ENCODE measurements at regions not wholly inside any gene's neighbourhood (a gene's known extent, or its start where the extent isn't known, plus 50 kb on each side); places are given as distances from the start of the nearest gene placed in this dataset.
"Not testable (repeated sequence)": the region's sequence is repeated elsewhere in the genome, so short reads cannot be mapped to it uniquely, and the experiment has no call there.

GRCh38 chr10:25076506-25077177, 60.2 kb downstream of the THNSL1 start:
- DNase-seq, result no peak

GRCh38 chr10:25078658-25079431, 62.4 kb downstream of the THNSL1 start:
- DNase-seq, result no peak

DNA sequence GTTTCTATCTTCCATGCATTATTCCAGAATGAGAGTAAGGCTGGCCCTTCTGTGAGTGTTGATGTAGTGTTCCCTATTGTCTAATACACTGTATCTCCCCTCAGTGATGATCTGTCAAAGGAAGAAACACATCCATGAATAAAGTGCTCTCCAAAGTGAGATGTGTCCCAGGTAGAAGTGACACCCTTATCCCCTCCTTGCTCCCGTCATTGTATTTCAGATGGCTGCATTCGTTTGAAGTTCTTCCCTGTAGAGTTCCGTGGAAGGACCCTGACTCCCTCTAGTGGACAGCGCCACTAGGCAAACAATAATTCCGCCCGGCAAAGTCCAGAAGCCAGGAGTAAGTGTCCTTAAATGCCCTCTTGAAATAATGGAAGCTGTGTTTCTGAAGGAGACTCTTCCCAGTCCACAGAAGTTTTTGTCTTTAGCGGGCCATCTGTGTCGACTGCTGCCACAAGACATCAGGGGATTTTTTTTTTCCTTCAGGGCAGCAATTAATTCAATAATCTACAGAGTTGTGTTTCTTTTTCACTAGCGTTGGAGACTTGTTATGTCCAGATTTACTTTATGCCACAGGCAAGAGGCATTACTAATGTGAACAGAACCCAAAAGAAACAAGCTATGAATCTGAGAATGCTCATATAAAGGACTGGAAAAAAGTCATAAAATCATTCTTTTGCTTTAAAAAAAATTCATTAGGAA, 64.6 kb downstream of the THNSL1 start:
- peak; percentile 52 to 65 for DNase-seq

- no peak for DNase-seq
Observed at GRCh38 chr10:25082276-25083204, 66.1 kb downstream of the THNSL1 start.

DNA sequence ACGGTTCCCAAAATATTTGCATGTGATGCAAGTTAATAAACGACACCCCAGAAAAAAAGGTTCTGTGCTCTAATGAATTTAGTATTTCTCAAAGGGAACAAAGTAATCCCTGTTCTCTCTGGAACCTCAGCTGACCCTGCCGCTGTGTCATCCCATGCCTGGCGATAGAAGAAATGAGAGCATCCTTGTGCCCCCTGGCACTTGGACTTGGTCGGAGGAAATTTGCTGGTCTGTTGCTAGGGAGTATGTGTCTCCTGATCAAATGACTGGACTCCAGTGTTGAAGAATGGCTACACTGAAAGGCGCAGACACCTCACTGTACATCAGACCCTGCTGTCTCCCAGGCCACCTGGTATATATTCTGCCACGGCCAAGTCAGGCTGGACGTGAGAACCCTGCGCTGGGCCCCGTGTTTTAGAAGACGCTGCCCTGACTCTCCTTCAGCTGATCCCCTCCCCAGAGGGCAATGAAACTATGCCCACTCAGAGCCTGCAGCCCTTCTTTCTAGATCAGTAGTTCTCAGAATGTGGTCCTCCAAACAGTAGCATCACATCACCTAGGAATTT, 67.2 kb downstream of the THNSL1 start:
- no peak for DNase-seq

DNA sequence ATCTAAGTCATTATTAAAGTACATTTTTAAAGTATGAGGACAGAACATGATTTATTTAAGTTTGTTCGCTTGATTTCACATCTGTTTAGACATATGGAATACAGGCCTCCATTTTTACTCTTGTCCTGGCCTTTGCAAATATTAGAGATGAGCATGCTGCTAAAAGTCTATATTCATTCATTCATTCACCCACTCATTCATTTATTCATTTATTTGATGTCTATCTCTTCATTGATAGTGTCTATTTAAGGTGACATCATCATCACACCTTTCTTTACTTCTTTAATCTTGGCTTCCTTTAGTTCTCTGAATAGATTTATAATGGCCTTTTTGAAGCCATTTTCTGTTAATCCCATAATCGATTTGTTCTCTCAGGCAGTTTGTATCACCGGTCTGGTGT, 68.0 kb downstream of the THNSL1 start:
- no peak for DNase-seq

DNA sequence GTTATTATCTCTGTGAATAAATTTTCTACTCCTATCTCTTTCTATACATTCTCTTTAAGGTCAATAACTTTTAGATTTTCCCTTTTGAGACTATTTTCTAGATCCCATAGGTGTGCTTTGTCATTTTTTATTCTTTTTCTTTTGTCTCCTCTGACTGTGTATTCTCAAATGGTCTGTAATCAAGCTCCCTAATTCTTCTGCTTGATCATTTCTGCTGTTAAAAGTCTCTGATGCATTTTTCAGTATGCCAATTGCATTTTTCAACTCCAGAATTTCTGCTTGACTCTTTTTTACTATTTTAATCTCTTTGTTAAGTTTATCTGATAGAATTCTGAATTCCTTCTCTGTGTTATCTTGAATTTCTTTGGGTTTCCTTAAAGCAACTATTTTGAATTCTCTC, 78.2 kb downstream of the THNSL1 start:
- no peak for DNase-seq

- DNase-seq, result no peak
Observed at GRCh38 chr10:25097669-25098411, 77.0 kb upstream of the GPR158 start.

DNA sequence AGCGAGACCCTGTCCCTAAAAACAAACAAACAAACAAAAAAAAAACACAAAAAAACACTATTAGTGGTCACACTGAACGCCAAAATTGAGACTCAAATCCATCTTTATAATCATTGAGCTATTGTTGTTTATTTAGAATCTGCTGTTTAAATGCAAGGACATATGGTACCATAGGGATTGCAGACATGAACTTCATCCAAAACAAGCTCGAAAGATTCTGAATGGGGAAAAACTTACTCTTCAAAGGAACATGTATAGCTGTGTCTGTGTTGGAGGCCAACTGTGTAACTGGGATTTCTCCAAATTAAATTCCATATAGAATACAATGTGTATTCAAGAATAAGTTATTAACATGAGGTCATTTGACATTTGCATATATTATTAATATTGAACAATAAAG, 74.7 kb upstream of the GPR158 start:
- DNase-seq, result no peak

- no peak for DNase-seq
Observed at GRCh38 chr10:25101461-25102146, 73.2 kb upstream of the GPR158 start.

DNA sequence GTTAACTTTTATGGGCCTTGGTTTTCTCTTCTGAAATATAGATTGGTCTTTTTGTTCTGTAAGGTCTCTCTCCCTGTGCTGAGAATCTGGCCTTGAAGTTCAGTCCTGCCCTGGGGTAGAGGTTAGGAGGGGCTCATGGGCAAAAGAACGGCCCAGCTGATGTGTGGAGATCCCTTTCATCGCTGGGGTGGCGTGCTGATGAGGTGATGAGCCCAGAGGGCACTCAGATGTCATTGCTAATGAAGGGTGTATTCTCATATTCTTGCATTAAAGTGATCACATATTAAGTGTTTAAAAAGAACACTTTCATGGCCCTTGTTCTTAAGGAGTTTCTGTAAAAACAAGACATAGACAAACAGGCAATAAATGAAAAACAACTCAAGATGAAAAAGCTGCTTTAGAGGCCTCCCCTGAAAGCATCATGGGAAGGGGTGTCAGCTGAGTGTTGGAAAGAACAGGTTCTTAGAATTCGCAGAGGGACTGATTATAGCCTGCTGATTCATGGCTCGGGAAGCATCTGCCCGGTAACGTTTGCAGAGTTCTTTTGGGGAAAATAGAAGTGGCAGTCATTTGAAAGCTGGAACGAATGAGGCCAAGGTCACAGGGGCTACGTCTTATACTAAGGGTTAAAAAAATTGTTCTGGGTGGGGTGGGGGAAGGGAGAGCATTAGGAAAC, 72.5 kb upstream of the GPR158 start:
- DNase-seq, result no peak

- no peak for DNase-seq
Observed at GRCh38 chr10:25103703-25104102, 71.1 kb upstream of the GPR158 start.

DNA sequence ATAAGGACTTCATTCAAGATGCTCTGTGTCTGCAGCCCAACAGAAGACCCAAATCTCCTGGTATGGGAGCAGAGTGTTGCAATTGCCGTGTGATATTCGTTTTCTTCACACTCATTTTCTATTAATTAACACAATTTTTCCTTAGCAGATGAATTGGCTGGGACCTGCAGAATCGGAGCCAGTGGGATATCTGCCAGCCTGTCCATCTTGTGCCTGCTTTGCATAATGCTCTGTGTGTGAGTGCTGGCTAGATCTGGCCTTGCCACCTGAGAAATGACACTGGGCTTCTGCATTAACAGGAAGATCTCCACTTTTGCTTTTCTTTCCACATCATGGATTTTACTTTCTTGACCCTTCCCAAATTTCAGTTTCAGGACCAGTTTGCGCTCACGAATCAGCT, 70.4 kb upstream of the GPR158 start:
- no peak for DNase-seq

DNA sequence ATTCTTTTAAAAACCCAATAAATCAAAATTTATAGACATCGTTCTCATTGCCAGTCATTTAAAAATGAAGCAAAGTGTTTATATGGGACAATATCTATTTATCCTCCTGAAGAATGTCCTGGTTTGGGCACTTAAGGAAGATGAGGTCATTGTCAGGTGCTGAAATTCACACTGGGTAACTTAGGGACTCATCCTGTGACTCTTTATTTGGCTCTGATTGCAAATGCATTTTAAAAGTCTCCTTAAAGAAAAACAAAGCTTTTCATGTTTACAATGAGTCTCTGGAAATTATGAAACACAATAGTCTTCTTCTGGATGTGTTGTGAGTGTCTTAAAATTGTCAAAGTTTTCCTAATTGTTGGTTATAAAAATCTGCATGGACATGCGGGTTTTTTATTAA, 69.5 kb upstream of the GPR158 start:
- no peak for DNase-seq

- DNase-seq, result no peak
Observed at GRCh38 chr10:25105743-25106260, 69.0 kb upstream of the GPR158 start.

DNA sequence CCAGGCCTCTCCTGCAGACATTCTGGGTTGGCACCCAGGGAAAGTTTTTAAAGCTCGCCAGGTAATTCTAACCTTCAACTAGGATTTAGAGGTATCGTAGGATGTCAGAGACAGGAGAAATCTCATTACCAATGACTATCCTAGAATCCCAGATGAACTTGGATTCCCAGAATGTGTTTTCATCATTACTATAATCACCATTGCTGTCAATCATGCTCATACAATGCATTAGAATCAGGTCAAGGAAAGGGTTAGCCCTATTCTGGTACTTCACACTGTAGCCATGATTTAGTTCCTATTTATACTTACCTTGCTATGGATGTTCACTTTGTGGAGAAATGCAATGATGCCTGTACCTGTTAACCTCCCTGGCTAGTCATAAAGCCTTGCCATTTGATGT, 67.0 kb upstream of the GPR158 start:
- no peak for DNase-seq

GRCh38 chr10:25109896-25110295, 64.9 kb upstream of the GPR158 start:
- not testable (repeated sequence) for DNase-seq

- no peak for DNase-seq
Observed at GRCh38 chr10:25112016-25112415, 62.8 kb upstream of the GPR158 start.

DNA sequence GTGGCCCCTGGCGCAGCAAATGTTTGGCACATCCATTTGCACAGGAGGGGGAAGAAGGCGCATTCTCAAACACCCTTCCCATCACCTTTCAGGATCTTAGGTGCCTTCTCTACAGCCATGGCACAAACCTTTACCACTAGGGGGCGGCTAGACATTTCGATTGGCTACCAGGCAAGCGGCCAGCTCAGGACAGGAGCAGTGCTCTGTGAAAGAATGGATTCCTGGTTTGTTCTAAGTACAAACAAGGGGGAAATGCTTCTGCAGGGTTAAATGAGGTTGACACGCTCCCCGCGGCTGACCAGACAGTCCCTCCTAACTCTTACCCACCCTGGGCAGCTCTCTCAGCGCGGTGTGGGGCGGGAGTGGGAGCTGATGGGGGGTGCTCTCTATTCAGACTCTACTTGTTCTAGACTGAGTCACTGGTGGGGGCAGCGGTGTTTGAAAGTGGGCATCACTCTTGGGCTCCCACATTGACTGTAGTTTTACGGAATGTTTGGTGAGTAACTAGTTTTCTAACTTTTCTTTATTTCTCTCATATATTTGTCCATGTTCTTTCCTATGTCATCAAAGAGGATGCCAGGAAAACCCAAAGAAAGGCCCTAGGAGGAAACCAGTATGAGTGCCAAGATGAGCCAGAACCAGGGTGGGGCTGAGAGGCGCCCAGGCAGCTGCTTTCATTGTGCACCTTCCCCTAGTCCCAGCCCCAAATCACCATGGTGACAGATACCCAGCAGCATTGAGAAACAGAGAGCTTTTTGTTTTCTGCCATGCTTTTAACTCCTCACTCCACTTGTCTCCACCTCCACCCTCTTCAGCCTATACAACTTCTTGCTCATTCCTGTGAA, 61.4 kb upstream of the GPR158 start:
- DNase-seq, result peak; percentile 16 to 17

All from CD4-positive, alpha-beta T cell treated with Interleukin-4 for 1 hour (primary cell).